Progenitor cell of endocrine pancreas (in vitro differentiated cells): ENCODE measurements at regions not wholly inside any gene's neighbourhood (a gene's known extent, or its start where the extent isn't known, plus 50 kb on each side); places are given as distances from the start of the nearest gene placed in this dataset.

ENCODE experiments used
- DNase-seq: peaks from one replicate; pipeline ENCODE4 v3.0.0; 2021; ENCODE audit warnings: low spot score; ENCODE audit not compliant: unreplicated experiment
- H3K27ac Mint-ChIP-seq: 2 replicates; pipeline ENCODE4 v1.8.0; 2021; ENCODE audit warnings: mild to moderate bottlenecking, moderate library complexity, mixed read lengths
- H3K27me3 Mint-ChIP-seq: 2 replicates; pipeline ENCODE4 v1.8.0; 2021; ENCODE audit warnings: mixed read lengths
- H3K36me3 Mint-ChIP-seq: 2 replicates; pipeline ENCODE4 v1.8.0; 2022; ENCODE audit warnings: mixed read lengths; ENCODE audit not compliant: insufficient read depth
- H3K4me1 Mint-ChIP-seq: 2 replicates; pipeline ENCODE4 v1.8.0; 2021; ENCODE audit warnings: low read depth, mixed read lengths
- H3K4me3 Mint-ChIP-seq: 2 replicates; pipeline ENCODE4 v1.8.0; 2021; ENCODE audit warnings: low read depth, mild to moderate bottlenecking, moderate library complexity, mixed read lengths
- H3K9me3 Mint-ChIP-seq: 2 replicates; pipeline ENCODE4 v1.8.0; 2021; ENCODE audit warnings: low read depth, mixed read lengths
- CTCF ChIP-seq: fragments of 200-600 bp; sonication (generic); IDR thresholded peaks from one replicate; pipeline ENCODE4 v1.5.0; 2021; ENCODE audit warnings: antibody characterized with exemption, mild to moderate bottlenecking; ENCODE audit not compliant: unreplicated experiment

- no peak for DNase-seq
- Mint-ChIP-seq H3K27ac (no peak overlapping the region), H3K4me3 (no peak overlapping the region), H3K27me3 (no peaks in the 10 kb centered on the region), H3K4me1 (no peaks in the 10 kb centered on the region), H3K36me3 (no peaks in the 10 kb centered on the region), H3K9me3 (no peaks in the 10 kb centered on the region)
- no peak for TF ChIP-seq CTCF
Measured at GRCh38 chr5:102031711-102032110, 264.4 kb downstream of the SLCO4C1 start.

GRCh38 chr5:102018690-102019089 is 277.4 kb downstream of the SLCO4C1 start:
- H3K27me3 Mint-ChIP-seq = no peaks in the 10 kb centered on the region
- no peak overlapping the region for H3K4me3 Mint-ChIP-seq
- H3K9me3 Mint-ChIP-seq = peaks cover 21% of the 10 kb centered on the region
- TF ChIP-seq CTCF = no peak
- DNase-seq = no peak
- H3K27ac Mint-ChIP-seq = no peak overlapping the region
- H3K36me3 Mint-ChIP-seq = no peaks in the 10 kb centered on the region
- no peaks in the 10 kb centered on the region for H3K4me1 Mint-ChIP-seq

DNA sequence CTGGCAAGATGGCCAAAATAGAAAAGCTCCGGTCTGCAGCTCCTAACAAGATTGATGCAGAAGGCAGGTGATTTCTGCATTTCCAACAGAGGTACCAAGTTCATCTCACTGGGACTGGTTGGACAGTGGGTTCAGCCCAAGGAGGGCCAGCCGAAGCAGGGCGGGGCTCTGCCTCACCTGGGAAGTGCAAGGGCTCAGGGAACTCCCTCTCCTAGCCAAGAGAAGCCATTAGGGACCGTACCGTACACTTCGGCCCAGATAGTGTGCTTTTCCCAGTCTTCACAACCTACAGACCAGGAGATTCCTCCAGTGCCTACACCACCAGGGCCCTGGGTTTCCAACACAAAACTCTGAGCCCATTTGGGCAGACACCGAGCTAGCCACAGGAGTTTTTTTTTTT is 277.8 kb downstream of the SLCO4C1 start:
- DNase-seq = no peak

GRCh38 chr5:102014371-102014770 is 281.7 kb downstream of the SLCO4C1 start:
- no peak overlapping the region for H3K27ac Mint-ChIP-seq
- no peaks in the 10 kb centered on the region for H3K27me3 Mint-ChIP-seq
- no peak for DNase-seq
- no peak for TF ChIP-seq CTCF
- H3K9me3 Mint-ChIP-seq = peaks cover 1% of the 10 kb centered on the region
- no peaks in the 10 kb centered on the region for H3K36me3 Mint-ChIP-seq
- no peaks in the 10 kb centered on the region for H3K4me1 Mint-ChIP-seq
- H3K4me3 Mint-ChIP-seq = no peak overlapping the region

More for the DNA sequence above, 277.8 kb downstream of the SLCO4C1 start:
- no peaks in the 10 kb centered on the region for H3K27me3 Mint-ChIP-seq
- no peak for TF ChIP-seq CTCF
- peaks cover 21% of the 10 kb centered on the region for H3K9me3 Mint-ChIP-seq
- no peaks in the 10 kb centered on the region for H3K36me3 Mint-ChIP-seq
- no peaks in the 10 kb centered on the region for H3K4me1 Mint-ChIP-seq
- H3K4me3 Mint-ChIP-seq = no peak overlapping the region
- H3K27ac Mint-ChIP-seq = no peak overlapping the region

GRCh38 chr5:102010644-102011043 is 285.4 kb downstream of the SLCO4C1 start:
- no peak for TF ChIP-seq CTCF
- H3K4me3 Mint-ChIP-seq = no peak overlapping the region
- no peaks in the 10 kb centered on the region for H3K27me3 Mint-ChIP-seq
- H3K27ac Mint-ChIP-seq = no peak overlapping the region
- DNase-seq = no peak
- no peaks in the 10 kb centered on the region for H3K36me3 Mint-ChIP-seq
- H3K9me3 Mint-ChIP-seq = no peaks in the 10 kb centered on the region
- H3K4me1 Mint-ChIP-seq = no peaks in the 10 kb centered on the region

DNA sequence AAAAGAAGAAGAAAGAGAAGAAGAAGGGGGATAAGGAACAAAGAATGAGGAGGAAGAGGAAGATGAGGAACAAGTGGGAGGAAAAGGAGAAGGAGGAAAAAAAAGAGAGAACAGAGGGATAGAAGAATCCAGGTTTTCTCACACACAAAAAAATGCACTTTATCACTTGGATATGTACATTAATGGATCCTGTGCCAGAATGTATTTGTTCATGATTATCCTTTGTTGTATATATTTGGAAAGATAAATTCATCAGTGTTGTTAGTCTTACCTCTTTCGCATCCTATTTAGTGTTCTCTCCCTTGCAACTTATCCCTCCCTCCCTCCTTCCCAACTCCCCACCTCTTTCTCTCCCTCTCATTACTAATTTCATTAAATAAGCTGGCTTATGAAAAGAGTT is 298.8 kb downstream of the SLCO4C1 start:
- H3K36me3 Mint-ChIP-seq = peaks cover 5% of the 10 kb centered on the region
- no peaks in the 10 kb centered on the region for H3K27me3 Mint-ChIP-seq
- no peak for DNase-seq
- peak overlapping the region; percentile 68 for H3K27ac Mint-ChIP-seq
- peaks cover 30% of the 10 kb centered on the region for H3K4me1 Mint-ChIP-seq
- H3K4me3 Mint-ChIP-seq = no peak overlapping the region
- peaks cover 4% of the 10 kb centered on the region for H3K9me3 Mint-ChIP-seq
- TF ChIP-seq CTCF = no peak
